ENCODE measurements at regions not wholly inside any gene's neighbourhood (a gene's known extent, or its start where the extent isn't known, plus 50 kb on each side); places are given as distances from the start of the nearest gene placed in this dataset.

DNA sequence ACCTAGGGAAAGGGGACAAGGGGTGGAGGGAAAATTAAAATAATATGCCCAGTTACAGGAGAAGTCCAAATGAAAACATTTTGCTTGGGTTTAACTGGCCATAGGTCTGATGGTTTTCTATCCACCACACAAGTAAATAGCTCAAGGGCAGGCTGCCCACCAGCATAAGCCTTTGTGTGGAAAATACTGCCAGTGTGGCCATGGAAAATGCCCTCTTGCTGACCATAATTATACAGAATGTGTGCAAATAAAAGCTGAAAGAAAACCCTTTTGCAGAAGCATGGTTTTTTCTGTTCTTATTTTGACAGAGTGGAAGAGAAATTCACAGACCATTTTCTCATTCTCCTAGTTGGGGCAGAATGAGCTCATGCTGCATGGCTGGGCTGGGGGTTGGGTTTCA, 111.3 kb upstream of the SIX2 start:
- H3K36me3 ChIP-seq = no peaks in the 10 kb centered on the region
- H3K9me3 ChIP-seq = no peaks in the 10 kb centered on the region
- no peak for TF ChIP-seq POLR2AphosphoS5 (IDR thresholded peaks at IDR 0.05)
- TF ChIP-seq POLR2A (IDR thresholded peaks at IDR 0.05) = no peak
- TF ChIP-seq, protein P1, sequence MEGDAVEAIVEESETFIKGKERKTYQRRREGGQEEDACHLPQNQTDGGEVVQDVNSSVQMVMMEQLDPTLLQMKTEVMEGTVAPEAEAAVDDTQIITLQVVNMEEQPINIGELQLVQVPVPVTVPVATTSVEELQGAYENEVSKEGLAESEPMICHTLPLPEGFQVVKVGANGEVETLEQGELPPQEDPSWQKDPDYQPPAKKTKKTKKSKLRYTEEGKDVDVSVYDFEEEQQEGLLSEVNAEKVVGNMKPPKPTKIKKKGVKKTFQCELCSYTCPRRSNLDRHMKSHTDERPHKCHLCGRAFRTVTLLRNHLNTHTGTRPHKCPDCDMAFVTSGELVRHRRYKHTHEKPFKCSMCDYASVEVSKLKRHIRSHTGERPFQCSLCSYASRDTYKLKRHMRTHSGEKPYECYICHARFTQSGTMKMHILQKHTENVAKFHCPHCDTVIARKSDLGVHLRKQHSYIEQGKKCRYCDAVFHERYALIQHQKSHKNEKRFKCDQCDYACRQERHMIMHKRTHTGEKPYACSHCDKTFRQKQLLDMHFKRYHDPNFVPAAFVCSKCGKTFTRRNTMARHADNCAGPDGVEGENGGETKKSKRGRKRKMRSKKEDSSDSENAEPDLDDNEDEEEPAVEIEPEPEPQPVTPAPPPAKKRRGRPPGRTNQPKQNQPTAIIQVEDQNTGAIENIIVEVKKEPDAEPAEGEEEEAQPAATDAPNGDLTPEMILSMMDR (IDR thresholded peaks at IDR 0.05 in 8 of 11, conservative IDR thresholded peaks at IDR 0.05 in 3 of 11) = no peak
- no peaks in the 10 kb centered on the region for H3K27me3 ChIP-seq (replicated peaks in 1 of 7)
- H3K27ac ChIP-seq = no peak overlapping the region
- DNase-seq = no peak
- H3K4me3 ChIP-seq = no peak overlapping the region
- H3K4me1 ChIP-seq = no peaks in the 10 kb centered on the region
- intact Hi-C loops (cut with DNase I; ENCODE audit: low total_unique reads) = no loop called here

GRCh38 chr2:45119855-45120254, 110.6 kb upstream of the SIX2 start:
- no peaks in the 10 kb centered on the region for H3K4me1 ChIP-seq
- H3K9me3 ChIP-seq = no peaks in the 10 kb centered on the region
- intact Hi-C loops (cut with DNase I; ENCODE audit: low total_unique reads) = no loop called here
- 68 to 90% (median 73%) methylated on average over 2 of the region's 2 CpGs for WGBS, 5 donors
- no peak overlapping the region for H3K4me3 ChIP-seq
- H3K36me3 ChIP-seq = no peaks in the 10 kb centered on the region
- DNase-seq = no peak
- no peak for TF ChIP-seq POLR2AphosphoS5 (IDR thresholded peaks at IDR 0.05)
- TF ChIP-seq, protein P1 (IDR thresholded peaks at IDR 0.05 in 8 of 11, conservative IDR thresholded peaks at IDR 0.05 in 3 of 11) = no peak
- no peak for TF ChIP-seq POLR2A (IDR thresholded peaks at IDR 0.05)
- H3K27me3 ChIP-seq (replicated peaks in 1 of 7) = no peaks in the 10 kb centered on the region
- H3K27ac ChIP-seq = no peak overlapping the region

DNA sequence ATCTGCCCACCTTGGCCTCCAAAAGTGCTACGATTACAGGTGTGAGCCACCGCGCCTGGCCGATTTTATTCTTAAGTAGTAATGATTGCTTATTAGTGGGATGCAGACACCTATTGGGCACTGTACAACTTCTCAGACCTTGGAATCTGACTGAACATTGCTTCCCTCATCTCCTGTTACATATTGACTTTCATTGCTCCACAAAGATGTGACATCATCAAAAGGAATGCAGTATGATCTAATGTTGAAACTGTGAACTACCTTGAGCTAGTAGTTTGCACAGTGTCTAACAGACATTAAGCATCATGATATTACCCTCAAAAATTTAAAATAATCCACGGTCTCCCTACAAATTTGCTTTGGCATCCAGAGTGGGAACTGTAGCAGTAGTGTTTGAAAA, 109.8 kb upstream of the SIX2 start:
- DNase-seq = no peak
- no peak overlapping the region for H3K27ac ChIP-seq
- H3K36me3 ChIP-seq = no peaks in the 10 kb centered on the region
- 89 to 96% (median 92%) methylated on average over 5 of the region's 5 CpGs for WGBS, 5 donors
- TF ChIP-seq POLR2A (IDR thresholded peaks at IDR 0.05) (no peak), POLR2AphosphoS5 (IDR thresholded peaks at IDR 0.05) (no peak)
- TF ChIP-seq, protein P1 (IDR thresholded peaks at IDR 0.05 in 8 of 11, conservative IDR thresholded peaks at IDR 0.05 in 3 of 11) = no peak
- no peak overlapping the region for H3K4me3 ChIP-seq
- intact Hi-C loops (cut with DNase I; ENCODE audit: low total_unique reads) = no loop called here
- H3K27me3 ChIP-seq (replicated peaks in 1 of 7) = no peaks in the 10 kb centered on the region
- no peaks in the 10 kb centered on the region for H3K9me3 ChIP-seq
- H3K4me1 ChIP-seq = no peaks in the 10 kb centered on the region

DNA sequence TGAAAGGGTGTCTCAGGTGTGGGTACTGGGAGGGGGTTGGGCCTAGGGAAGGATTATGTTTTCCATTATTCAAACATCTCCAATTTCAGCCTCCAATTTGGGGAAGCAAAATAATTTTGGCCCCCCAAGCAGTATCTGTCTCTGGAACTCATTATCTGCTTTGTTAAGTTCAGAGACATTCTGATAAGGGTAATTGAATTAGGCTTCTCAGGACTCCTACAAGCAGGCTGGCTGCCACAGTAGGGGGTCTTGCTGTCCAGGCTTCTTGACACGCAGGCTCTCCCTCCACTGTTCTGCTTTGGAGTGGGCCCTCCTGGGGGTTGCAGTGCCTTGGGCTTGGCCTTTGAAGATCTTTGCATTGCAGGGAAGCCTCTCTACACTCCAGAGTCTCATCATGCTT, 108.1 kb upstream of the SIX2 start:
- no peak overlapping the region for H3K4me3 ChIP-seq
- intact Hi-C loops (cut with DNase I; ENCODE audit: low total_unique reads) = no loop called here
- H3K36me3 ChIP-seq = no peaks in the 10 kb centered on the region
- DNase-seq = no peak
- WGBS, 5 donors = 55 to 93% (median 80%) methylated on average over 1 of the region's 1 CpG
- H3K27ac ChIP-seq = no peak overlapping the region
- H3K27me3 ChIP-seq (replicated peaks in 1 of 7) = no peaks in the 10 kb centered on the region
- no peaks in the 10 kb centered on the region for H3K4me1 ChIP-seq
- H3K9me3 ChIP-seq = no peaks in the 10 kb centered on the region
- TF ChIP-seq POLR2AphosphoS5 (IDR thresholded peaks at IDR 0.05) (no peak), POLR2A (IDR thresholded peaks at IDR 0.05) (no peak)
- TF ChIP-seq, protein P1 (IDR thresholded peaks at IDR 0.05 in 8 of 11, conservative IDR thresholded peaks at IDR 0.05 in 3 of 11) = no peak

Measured in spleen (tissue), 11 donors.